ENCODE measurements at regions not wholly inside any gene's neighbourhood (a gene's known extent, or its start where the extent isn't known, plus 50 kb on each side); places are given as distances from the start of the nearest gene placed in this dataset.

DNA sequence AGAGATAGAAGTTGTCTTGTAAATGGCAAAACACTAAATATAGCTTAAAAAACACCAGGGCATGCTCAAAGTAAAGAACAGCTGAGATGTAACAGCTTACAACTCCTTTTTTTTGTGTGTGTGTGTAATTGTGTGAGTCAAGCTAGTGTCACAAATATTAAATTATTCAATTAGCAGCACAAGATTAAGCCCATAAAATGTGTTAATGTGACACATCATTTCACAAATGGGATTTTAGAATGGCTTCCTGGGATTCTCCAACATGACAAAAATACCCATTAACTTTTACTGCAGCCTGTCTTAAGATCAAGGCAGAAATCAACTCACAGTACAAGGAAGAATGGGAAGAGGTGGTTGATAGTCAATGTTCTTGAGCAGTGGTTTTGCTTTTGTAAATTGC, 251.4 kb downstream of the KIF20B start:
- Mint-ChIP-seq H3K9me3 (peaks cover 8% of the 10 kb centered on the region), H3K4me1 (peaks cover 18% of the 10 kb centered on the region), H3K4me3 (no peak overlapping the region), H3K36me3 (ENCODE audit: low read depth) (no peaks in the 10 kb centered on the region), H3K27me3 (ENCODE audit: low read depth) (no peaks in the 10 kb centered on the region), H3K27ac (no peak overlapping the region)
- TF ChIP-seq CTCF (IDR thresholded peaks at IDR 0.05; ENCODE audit: unreplicated experiment in 3 of 3) = no peak

DNA sequence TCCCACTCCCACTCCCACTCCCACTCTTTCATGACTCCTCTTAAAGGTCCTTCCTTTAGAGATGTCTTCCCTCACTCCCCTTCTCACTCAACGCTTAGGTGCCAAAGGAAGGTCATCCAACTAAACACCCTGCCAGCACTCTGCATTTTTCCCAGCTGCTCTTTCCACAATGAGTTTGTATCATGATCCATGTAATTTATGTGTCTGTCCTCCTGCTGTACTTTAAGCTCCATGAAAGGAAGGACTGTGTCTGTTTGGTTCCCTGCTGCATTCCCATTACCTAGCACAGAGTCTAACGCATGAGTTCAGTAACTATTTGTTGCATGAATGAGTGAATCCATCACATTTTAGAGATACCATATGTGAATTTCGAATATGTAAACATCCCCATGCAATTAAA, 252.7 kb downstream of the KIF20B start:
- Mint-ChIP-seq H3K27ac (peak overlapping the region; percentile 1 to 4 (median 2)), H3K36me3 (ENCODE audit: low read depth) (no peaks in the 10 kb centered on the region), H3K4me3 (no peak overlapping the region), H3K27me3 (ENCODE audit: low read depth) (no peaks in the 10 kb centered on the region), H3K4me1 (peaks cover 18% of the 10 kb centered on the region), H3K9me3 (no peaks in the 10 kb centered on the region)
- no peak for TF ChIP-seq CTCF (IDR thresholded peaks at IDR 0.05; ENCODE audit: unreplicated experiment in 3 of 3)

GRCh38 chr10:89954787-89955566, 253.6 kb downstream of the KIF20B start:
- Mint-ChIP-seq H3K4me1 (peaks cover 18% of the 10 kb centered on the region), H3K36me3 (ENCODE audit: low read depth) (no peaks in the 10 kb centered on the region), H3K9me3 (no peaks in the 10 kb centered on the region), H3K27me3 (ENCODE audit: low read depth) (no peaks in the 10 kb centered on the region), H3K27ac (peak overlapping the region in 1 of 3 experiments; percentile 4), H3K4me3 (no peak overlapping the region)
- TF ChIP-seq CTCF (IDR thresholded peaks at IDR 0.05; ENCODE audit: unreplicated experiment in 3 of 3) = peak in 2 of 3 experiments; percentile 18 to 51

DNA sequence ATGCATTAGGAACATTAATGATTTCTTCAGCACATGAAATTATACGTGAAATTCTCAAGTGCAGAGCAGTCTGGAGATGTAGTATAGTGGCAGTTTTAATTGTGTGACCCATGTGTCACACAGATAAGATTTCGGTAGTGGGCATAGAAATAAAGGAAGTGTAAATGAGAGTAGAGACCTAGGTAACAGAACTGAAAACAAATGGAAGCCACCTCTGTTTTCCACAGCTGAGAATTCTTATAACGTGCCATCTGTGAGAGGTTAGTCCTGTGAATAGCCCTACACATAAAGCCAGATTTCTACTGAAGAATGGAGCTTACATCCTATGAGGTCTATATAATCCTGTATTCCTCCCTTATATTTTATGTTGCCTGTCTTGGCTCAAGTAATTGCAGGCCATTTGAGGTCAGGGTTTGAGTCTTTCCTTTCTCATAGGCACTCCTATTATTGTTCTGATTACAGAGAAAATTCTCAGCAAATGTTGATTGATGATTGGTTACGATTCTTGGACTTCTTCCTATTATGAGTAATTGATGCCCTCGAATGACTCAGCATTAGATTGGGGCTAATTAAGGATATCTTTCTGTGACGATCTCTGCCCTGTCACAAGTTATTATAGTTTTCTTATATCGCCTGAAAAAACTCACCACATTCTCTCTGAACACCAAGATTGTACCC, 258.2 kb downstream of the KIF20B start:
- Mint-ChIP-seq H3K4me3 (no peak overlapping the region), H3K27ac (no peak overlapping the region), H3K27me3 (ENCODE audit: low read depth) (no peaks in the 10 kb centered on the region), H3K4me1 (peaks cover 2% of the 10 kb centered on the region), H3K36me3 (ENCODE audit: low read depth) (no peaks in the 10 kb centered on the region), H3K9me3 (no peaks in the 10 kb centered on the region)
- no peak for TF ChIP-seq CTCF (IDR thresholded peaks at IDR 0.05; ENCODE audit: unreplicated experiment in 3 of 3)

- no peaks in the 10 kb centered on the region for H3K4me1 Mint-ChIP-seq
- no peak overlapping the region for H3K4me3 Mint-ChIP-seq
- H3K36me3 Mint-ChIP-seq (ENCODE audit: low read depth) = no peaks in the 10 kb centered on the region
- no peak for TF ChIP-seq CTCF (IDR thresholded peaks at IDR 0.05; ENCODE audit: unreplicated experiment in 3 of 3)
- no peaks in the 10 kb centered on the region for H3K9me3 Mint-ChIP-seq
- H3K27ac Mint-ChIP-seq = no peak overlapping the region
- no peaks in the 10 kb centered on the region for H3K27me3 Mint-ChIP-seq (ENCODE audit: low read depth)
Measured at GRCh38 chr10:89963451-89964102, 262.2 kb downstream of the KIF20B start.
